Astrocyte (in vitro differentiated cells and primary cell): ENCODE measurements at regions not wholly inside any gene's neighbourhood (a gene's known extent, or its start where the extent isn't known, plus 50 kb on each side); places are given as distances from the start of the nearest gene placed in this dataset.

Experiments used
- CTCF ChIP-seq: IDR thresholded peaks from 2 replicates; pipeline ENCODE4 v1.5.1; 2011; ENCODE audit warnings: low read depth, mild to moderate bottlenecking, inconsistent platforms, low read length, moderate library complexity; ENCODE audit not compliant: insufficient read depth
- EZH2 ChIP-seq: IDR thresholded peaks from 2 replicates; pipeline ENCODE4 v1.6.1; 2012; ENCODE audit warnings: mild to moderate bottlenecking, low read length, inconsistent platforms; ENCODE audit not compliant: insufficient read depth

- TF ChIP-seq CTCF (no peak), EZH2 (no peak)
Observed at GRCh38 chr18:64893349-64893748, 744.5 kb upstream of the LINC00305 start.
